CD4-positive, alpha-beta T cell treated with Interleukin-10 for 1 hour (primary cell): ENCODE measurements at regions not wholly inside any gene's neighbourhood (a gene's known extent, or its start where the extent isn't known, plus 50 kb on each side); places are given as distances from the start of the nearest gene placed in this dataset.
A peak's percentile ranks its signal among the peaks of the same experiment; 100 is the strongest.

Source experiments
- DNase-seq: peaks from one replicate; pipeline ENCODE4 v3.0.0-alpha.2; 2020

DNA sequence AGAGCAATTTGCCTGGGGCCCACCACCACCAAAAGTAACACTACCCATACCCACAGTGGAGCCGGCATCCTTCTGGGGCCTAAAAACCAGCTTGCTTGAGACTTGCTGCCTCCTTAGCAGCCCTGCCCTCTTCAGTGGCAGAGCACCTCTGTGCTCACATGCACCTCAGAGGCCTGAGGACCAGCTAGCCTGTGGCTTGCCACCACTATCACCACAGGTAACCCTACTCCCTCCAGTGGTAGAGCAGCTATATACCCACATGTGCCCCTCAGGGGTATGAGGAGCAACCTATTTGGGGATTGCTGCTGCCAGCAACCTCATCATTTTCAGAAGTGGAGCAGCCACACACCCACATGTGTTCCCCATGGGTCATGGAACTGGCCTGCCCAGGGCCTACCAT, 111.4 kb upstream of the SPRY2 start:
- DNase-seq = no peak

DNA sequence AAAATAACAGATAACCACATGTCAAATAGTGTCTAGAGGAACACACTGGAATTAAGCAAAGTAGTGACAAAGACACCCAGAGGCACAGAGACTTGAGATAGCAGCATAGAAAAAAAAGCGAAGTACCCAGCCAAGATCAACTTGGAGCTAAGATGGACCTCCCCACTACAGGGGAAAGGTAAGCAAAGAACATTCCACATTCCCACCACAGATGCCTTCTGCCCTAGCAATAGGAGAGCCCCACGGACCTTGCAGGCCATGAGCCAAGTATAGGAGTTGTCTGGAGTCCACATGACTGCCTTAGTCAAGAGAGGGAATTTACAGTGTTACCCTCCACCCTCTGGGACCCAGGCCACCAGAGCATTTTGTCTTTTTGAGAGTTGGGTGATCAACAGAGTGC, 110.7 kb upstream of the SPRY2 start:
- no peak for DNase-seq

DNA sequence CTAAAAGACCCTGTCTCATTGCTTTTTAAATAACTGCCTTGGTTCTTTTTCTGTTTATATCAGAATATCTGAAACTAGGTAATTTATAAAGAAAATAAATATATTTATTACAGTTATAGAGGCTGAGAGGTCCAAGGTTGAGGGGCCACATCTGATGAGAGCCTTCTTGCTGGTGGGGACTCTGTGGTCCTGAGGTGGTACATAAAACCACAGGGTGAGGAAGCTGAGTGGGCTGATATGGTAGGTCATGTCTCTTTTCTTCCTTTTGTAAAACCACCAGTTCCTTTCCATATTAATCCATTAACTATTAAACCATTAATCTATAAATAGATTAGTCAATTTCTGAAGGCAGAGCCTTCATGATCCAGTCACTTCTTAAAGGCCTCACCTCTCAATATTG, 109.5 kb upstream of the SPRY2 start:
- no peak for DNase-seq

DNA sequence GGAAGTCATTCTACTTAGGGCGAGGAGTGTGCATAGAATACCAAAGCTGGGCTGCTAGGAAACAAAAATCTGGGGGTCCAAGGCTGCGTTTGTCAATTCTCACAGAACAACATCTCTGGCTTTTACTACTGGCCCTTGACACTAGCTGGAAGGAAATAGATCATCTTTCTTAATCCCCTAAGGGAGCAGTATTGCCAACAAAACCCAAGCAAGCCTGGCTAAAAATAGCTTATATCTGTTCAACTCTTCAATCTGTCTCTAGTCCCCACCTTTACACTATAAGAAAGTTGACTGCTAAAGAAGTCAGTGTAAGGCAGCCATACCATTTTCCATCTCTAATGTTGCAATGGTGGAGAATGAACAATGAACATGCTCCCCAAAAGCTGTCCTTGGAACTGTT, 107.8 kb upstream of the SPRY2 start:
- no peak for DNase-seq

DNA sequence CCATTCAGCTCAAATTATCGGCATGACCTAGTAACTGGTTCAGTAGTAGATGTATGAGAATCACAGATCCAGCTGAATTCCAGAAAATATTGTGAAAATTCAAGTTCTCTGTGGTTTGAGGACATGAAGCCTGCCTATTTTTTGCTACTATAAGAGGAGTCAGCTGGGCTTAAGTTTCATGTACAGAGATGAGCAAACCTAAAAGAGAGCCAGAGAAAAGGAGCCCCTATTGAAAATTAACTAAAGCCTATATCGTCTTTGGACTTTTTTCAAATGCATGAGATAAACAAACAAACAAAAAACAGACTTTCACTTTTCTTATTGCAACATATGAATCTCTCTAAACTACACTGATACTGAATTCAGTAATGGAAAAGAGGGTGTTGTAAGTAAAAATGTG, 106.8 kb upstream of the SPRY2 start:
- no peak for DNase-seq

DNA sequence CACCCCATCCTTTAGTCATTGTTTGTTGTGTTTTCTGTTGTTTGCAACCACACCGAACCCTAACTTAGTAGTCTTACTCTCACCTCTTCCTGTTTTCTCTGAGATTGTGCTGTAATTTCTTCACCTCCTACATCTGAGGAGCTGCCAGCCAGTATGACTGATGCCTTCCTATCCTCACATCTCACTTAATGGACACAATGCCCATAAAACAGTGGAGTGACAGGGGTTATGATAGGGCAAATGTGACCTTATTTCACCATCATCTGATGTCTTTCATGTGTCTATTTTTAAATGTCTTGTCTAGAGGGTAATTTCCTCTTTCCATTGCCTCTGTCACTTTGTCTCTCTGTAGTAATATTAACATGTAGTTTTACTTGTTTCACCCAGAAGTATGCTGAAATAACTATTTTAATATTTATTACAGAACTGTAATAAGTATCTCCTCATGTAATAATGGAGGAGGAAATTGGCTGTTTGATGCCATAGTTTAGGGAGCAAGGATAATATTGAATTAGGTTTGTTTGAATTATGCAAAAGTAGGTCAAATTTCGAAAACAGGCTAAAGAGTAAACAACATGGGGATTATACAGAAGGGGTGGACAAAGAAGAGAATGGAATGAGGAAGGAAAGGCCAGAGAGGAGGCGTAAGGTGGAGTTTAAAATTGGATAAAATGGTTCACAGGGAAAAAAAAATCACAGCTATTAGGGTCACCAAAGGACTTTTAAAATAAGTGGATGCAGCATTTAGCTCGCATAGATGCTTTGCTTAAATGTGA, 103.5 kb upstream of the SPRY2 start:
- no peak for DNase-seq

DNA sequence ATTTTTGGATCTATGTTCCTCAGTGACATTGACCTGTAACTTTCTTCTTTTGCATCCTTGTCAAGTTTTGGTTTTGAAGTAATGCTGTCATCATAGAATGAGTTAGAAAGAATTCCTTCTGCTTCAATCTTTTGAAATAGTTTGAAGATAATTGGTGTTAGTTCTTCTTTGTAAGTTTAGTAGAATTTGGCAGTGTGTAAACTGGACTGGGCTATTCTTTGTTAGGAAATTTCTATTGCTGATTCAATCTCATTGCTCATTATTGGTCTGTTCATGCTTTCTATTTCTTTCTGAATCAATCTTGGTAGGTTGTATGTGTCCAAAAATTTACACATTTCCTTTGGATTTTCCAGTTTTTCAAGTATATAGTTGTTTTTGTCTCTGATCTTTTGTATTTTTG, 101.7 kb upstream of the SPRY2 start:
- no peak for DNase-seq

DNA sequence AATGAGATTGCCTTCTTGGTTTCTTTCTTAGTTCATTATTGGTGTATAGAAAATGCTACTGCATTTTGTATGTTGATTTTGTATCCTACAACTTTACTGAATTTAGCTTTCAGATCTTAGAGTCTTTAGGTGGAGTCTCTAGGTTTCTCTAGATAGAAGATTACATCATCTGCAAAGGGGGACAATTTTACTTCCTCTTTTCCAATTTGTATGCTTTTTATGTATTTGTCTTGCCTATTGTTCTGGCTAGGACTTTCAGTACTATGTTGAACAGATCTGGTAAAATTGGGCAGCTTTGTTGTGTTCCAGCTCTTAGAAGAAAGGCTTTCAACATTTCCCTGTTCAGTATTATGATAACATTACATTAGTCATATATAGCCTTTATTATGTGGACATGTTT, 101.0 kb upstream of the SPRY2 start:
- DNase-seq = no peak

DNA sequence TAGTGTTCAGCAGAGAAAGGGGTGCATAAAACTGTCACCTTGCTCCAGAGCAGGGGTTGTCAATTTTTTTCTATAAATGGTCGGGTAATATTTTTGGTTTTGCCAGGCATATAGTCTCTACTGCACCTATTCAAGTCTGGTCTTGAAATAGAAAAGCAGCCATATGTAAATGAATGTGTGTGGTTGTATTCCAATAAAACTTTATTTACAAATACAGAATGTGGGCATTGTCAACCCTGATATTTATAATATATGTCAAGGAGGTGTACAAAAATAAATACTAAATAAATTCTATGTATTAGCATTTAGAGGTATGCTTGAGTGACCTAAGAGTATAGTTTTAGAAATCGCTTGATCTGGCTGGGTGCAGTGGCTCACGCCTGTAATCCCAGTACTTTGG, 97.6 kb upstream of the SPRY2 start:
- no peak for DNase-seq

DNA sequence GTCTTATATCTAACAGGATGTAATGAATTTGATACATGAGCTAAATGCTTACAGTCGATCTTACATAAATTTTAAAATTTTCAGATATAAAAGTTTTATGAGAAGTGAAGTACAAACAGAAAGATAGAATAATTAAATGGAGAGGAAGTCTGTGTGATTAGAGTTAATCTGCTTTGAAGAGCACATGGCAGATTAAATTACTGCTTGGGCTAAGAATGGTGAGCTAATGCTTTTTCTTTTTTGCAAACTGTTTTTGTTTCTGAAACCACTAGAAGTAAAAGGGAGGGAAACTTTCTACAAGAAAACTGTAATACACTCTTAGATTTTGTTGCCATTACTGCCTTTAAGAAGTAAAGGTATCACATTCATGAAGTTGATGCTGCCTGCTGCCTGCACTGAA, 96.3 kb upstream of the SPRY2 start:
- DNase-seq = no peak

DNA sequence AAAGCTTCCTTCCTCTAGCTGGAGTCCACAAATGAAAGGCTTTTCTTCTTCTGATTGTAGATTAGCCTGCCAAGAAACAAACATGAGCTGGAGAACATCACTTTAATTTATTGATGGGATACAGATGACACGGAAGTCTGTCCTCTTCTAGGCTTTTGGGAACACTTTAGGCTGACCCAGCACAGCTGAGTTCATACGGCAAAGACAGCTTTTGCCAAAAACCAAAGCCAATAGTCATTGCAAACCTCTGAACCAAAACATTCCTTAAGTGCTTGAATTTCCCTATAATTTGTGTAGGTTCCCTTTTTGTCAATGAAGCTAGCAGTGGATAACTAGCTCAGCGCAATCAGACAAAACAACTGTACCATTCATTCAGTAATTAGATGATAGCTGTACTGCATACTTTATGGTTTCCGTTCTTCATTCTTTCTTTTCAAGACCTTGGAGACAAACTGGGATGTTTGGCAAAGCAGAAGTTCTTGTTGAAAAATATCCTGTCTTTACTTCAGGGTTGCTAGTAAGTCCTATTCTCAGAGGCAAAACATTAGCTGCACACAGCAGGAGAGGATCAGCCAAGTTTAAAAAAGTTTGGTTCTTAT, 95.7 kb upstream of the SPRY2 start:
- DNase-seq = no peak

DNA sequence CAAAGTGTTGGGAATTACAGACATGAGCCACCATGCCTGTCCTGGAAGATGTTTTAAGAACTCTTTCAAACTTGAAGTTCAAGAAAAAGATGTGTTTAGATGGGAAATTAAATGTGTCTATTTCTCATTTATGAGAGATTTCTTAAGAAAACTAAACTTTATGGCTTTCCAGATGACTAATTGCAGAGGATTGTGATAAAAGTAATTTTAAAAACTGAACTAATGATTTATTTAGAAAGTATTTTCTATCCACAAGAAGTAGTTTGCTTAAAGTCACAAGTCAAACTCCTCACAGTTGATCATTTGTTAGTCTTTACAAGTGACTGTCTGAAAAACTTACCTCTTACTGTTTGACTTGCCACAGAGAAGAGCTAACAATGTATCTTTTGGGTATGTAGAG, 89.6 kb upstream of the SPRY2 start:
- DNase-seq = no peak

DNA sequence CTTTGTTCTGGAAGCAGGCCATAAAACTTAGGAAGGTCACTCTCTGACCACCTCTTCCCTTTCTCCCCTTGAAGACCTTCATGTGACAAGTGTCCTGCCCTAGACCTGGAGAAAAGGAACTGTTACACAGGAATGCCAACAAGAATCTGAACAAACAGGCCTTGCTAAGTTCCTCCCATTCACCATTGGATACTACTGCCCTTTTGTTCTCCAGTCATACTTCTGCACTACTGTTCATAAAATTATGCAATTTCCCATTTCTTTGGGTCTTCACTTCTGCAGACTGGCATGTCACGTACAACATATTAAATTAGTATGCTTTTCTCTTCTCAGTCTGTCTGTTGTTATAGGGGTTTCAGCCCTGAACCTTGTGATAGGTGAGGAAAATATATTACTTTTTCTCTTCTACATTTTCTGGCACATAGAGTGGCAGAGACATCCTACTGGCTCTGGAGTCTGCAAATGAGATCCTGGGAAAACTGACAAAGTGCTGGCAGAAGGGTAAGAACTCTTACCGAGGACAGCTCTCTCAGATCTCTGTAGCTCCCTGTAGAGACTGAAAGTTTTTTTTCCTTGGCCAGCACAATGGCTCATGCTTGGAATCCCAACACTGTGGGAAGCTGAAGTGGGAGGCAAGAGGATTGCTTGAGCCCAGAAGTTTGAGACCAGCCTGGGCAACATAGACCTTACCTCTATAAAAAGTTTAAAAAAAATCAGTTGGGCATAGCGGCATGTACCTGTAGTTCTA, 87.6 kb upstream of the SPRY2 start:
- DNase-seq = no peak

DNA sequence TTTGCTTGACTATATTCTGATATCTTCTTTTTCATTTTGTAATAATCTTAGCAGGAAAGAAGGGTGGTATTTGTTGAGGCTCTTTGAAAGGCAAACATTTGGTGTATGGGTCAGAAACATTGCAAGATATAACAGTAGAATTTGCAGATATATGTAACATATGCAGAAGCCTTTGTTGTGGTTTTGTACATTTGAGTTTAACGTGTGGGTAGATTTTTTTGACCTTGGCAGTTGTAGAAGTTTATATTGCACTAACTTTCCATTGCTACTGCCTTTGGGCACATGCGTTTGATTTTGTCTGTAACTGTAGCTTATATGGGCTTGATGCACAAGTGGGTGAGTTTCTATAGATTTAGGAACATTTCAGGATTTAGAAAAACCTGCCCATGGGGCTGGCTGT, 78.5 kb upstream of the SPRY2 start:
- DNase-seq = no peak

DNA sequence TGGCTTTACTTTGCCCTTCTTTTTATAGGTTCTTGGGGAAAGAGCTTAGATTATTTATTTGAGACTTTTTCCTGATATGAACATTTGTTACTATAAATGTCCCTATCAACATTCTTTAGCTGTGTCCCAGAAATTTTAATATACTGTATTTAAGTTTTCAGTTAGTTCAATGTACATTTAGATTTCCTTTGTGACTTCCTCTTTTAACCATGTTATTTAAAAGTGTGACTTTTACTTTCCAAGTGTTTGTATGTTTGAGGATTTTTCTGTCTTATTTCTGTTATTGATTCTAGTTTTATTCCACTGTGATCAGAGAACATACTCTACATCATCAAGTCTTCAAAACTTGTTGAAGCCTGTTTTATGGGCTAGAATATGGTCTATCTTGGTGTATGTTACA, 72.7 kb upstream of the SPRY2 start:
- DNase-seq = no peak

DNA sequence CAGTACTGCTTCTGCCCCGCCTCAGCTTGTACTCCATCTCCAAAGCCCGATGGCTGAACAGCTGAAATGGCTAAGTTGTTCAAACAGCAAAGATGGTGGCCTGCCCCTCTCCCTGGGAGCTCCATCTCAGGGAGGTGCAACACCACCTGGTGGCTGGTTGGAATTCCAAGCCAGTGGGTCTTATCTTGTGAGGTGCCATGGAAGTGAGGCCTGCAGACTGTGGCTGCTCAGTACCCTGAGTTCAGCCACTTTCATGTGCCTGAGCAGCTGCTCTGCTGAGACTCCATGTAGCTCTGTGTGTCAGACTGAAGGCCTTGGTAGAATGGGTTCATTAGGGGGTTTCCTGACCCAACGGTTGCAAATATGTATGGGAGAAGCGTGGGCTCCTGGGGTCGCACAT, 67.3 kb upstream of the SPRY2 start:
- no peak for DNase-seq

DNA sequence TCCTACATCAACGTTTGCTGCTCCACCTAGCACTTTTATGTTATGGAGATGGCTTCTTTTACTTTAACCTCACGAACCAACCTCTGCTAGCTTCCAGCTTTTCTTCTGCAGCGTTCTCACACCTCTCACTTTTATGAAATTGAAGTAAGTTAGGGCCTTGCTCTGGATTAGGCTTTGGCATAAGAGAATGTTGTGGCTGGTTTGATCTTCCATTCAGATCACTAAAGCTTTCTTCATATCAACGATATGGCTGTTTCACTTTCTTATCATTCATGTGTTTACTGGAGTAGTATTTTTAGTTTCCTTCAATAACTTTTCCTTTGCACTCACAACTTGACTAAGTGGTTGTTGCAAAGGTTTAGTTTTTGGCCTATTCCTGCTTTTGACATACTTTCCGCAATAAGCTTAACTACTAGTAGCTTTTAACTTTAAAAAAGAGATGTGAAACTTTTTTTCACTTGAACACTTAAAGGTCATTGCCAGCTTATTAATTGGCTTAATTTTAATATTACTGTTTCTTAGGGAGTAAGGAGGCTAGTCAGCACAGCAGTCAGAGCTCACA, 60.0 kb upstream of the SPRY2 start:
- DNase-seq = no peak

DNA sequence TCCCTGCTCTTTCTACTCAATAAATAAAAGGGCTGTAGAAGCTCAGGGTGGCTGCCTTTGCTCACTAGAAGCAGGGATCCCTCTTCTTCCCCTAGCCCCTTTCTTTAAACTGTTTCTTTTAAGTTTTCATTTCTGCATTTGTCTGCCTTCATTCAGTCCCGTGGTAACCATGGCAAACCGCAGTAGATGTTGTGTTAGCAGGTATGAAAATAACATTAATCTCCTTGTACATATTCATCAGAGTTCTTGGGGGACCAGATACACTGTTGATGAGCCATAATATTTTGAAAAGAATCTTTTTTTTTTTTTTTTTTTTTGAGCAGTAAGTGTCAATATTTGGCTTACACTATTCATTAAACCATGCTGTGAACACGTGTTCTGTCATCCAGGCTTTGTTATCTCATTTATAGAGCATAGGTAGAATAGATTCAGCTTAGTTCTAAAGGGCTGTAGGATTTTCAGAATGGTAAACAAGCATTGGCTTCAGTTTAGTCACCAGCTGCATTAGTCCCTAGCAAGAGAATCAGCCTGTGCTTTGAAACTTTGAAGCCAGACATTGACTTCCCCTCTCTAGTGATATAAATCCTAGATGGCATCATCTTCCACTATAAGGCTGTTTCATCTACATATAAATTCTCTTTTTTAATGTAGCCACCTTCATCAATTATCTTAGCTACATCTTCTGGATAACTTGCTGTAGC, 59.4 kb upstream of the SPRY2 start:
- no peak for DNase-seq

DNA sequence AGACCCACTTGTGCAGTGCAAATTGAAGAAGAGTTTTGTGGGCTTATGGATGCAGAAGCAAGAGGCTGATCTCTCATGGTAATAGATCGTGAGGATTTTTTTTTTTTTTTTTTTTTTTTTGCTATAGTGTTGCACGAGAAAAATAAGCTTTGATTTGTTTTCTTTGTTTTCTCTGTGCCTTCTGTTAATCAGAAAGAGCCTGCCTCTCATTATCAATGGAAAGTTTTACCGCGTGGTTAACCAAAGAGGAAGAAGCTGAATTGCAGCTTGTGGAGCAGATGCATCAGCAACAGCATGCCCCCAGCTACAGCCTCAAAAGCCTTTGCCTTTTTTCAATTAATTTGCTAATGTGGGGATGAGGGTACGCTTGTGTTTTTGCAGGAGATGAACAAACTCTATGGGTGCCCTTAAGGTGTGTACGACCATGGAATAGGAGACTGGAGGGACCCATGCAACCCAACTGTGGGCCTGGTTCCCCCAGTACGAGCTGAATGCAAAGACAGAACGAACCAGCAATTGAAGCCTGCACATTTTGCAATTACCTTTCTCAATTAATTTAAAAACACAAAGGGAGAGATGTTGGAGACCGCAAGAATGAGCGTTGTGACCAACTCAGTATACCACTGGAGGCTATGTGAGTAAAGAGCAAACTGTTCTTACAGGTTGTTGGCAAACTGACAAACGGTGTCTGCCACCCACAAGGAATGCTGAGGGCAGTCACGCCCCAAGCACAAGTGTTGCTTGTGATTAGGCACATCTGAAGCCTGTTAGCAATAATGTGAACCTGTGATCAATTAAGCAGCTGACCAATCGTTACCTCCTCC, 58.6 kb upstream of the SPRY2 start:
- DNase-seq = peak; percentile 11
